ENCODE measurements at regions not wholly inside any gene's neighbourhood (a gene's known extent, or its start where the extent isn't known, plus 50 kb on each side); places are given as distances from the start of the nearest gene placed in this dataset.

- H3K79me1 ChIP-seq (ENCODE audit: low read depth, low read length): no peaks in the 10 kb centered on the region
- peaks cover 3 to 4% of the 10 kb centered on the region in 2 donors for H3K4me1 ChIP-seq (ENCODE audit: control insufficient read depth in 2 of 2, insufficient read depth in 1 of 2, low read depth in 1 of 2, low read length in 2 of 2)
- H4K8ac ChIP-seq (ENCODE audit: low read depth, low read length): no peak overlapping the region
- no peak overlapping the region for H3K4me3 ChIP-seq (ENCODE audit: low read length in 2 of 2)
- no peak overlapping the region for H2BK12ac ChIP-seq (ENCODE audit: low read length)
- H3K4me2 ChIP-seq (ENCODE audit: insufficient read depth, low read length, poor library complexity, severe bottlenecking): peak overlapping the region; percentile 3
- peak; percentile 57 for DNase-seq (ENCODE audit: low spot score)
- no peak overlapping the region for H2AK5ac ChIP-seq (ENCODE audit: low read depth, low read length)
- no peak overlapping the region for H4K91ac ChIP-seq (ENCODE audit: low read depth, low read length, poor library complexity)
- no peaks in the 10 kb centered on the region for H3K27me3 ChIP-seq (ENCODE audit: control insufficient read depth in 3 of 3, insufficient read depth in 3 of 3, low read depth in 1 of 3, low read length in 3 of 3)
- no peak overlapping the region for H2BK5ac ChIP-seq (ENCODE audit: low read length)
- no peak overlapping the region for H2BK120ac ChIP-seq (ENCODE audit: low read depth, low read length)
- no peaks in the 10 kb centered on the region for H3K36me3 ChIP-seq (replicated peaks in 1 of 2; ENCODE audit: control insufficient read depth in 2 of 2, insufficient read depth in 2 of 2, low read length in 2 of 2)
- H3K27ac ChIP-seq (replicated peaks; ENCODE audit: low read length): peak overlapping the region; percentile 39
- no CpG with 5 or more reads among the region's 3 CpGs for WGBS, 2 donors (ENCODE audit: extremely low coverage in 2 of 2, insufficient read length in 2 of 2, insufficient replicate concordance in 1 of 2)
- H3K9me3 ChIP-seq (replicated peaks in 1 of 2; ENCODE audit: control insufficient read depth in 2 of 2, insufficient read depth in 1 of 2, low read depth in 1 of 2, low read length in 2 of 2): peaks cover 0 to 1% of the 10 kb centered on the region in 2 donors
- no peak overlapping the region for H3K18ac ChIP-seq (ENCODE audit: low read length)
- H2BK15ac ChIP-seq (ENCODE audit: low read length): no peak overlapping the region
- no peak overlapping the region for H3K23ac ChIP-seq (ENCODE audit: low read depth, low read length, poor library complexity)
- H3K9ac ChIP-seq (ENCODE audit: low read depth, low read length, poor library complexity): no peak overlapping the region
- H3K14ac ChIP-seq (ENCODE audit: low read length): no peak overlapping the region
- no peak overlapping the region for H2AFZ ChIP-seq (ENCODE audit: low read length)
- H3K4ac ChIP-seq (ENCODE audit: low read length): no peak overlapping the region
These were observed 404.4 kb upstream of the ANO3 start for GRCh38 chr11:25927411-25927953.

GRCh38 chr11:25928076-25928475 lies 403.9 kb upstream of the ANO3 start:
- peaks cover 0 to 1% of the 10 kb centered on the region in 2 donors for H3K9me3 ChIP-seq (replicated peaks in 1 of 2; ENCODE audit: control insufficient read depth in 2 of 2, insufficient read depth in 1 of 2, low read depth in 1 of 2, low read length in 2 of 2)
- H3K4me2 ChIP-seq (ENCODE audit: insufficient read depth, low read length, poor library complexity, severe bottlenecking): no peak overlapping the region
- no peak overlapping the region for H2BK12ac ChIP-seq (ENCODE audit: low read length)
- H3K14ac ChIP-seq (ENCODE audit: low read length): no peak overlapping the region
- H3K79me1 ChIP-seq (ENCODE audit: low read depth, low read length): no peaks in the 10 kb centered on the region
- no peak overlapping the region for H2BK120ac ChIP-seq (ENCODE audit: low read depth, low read length)
- no peaks in the 10 kb centered on the region for H3K27me3 ChIP-seq (ENCODE audit: control insufficient read depth in 3 of 3, insufficient read depth in 3 of 3, low read depth in 1 of 3, low read length in 3 of 3)
- no peak for DNase-seq (ENCODE audit: low spot score)
- no CpG with 5 or more reads among the region's 2 CpGs for WGBS, 2 donors (ENCODE audit: extremely low coverage in 2 of 2, insufficient read length in 2 of 2, insufficient replicate concordance in 1 of 2)
- H2AFZ ChIP-seq (ENCODE audit: low read length): no peak overlapping the region
- no peak overlapping the region for H3K4me3 ChIP-seq (ENCODE audit: low read length in 2 of 2)
- H3K36me3 ChIP-seq (replicated peaks in 1 of 2; ENCODE audit: control insufficient read depth in 2 of 2, insufficient read depth in 2 of 2, low read length in 2 of 2): no peaks in the 10 kb centered on the region
- H4K91ac ChIP-seq (ENCODE audit: low read depth, low read length, poor library complexity): no peak overlapping the region
- H3K23ac ChIP-seq (ENCODE audit: low read depth, low read length, poor library complexity): no peak overlapping the region
- H3K27ac ChIP-seq (replicated peaks; ENCODE audit: low read length): no peak overlapping the region
- no peak overlapping the region for H3K4ac ChIP-seq (ENCODE audit: low read length)
- H2BK15ac ChIP-seq (ENCODE audit: low read length): no peak overlapping the region
- no peak overlapping the region for H2BK5ac ChIP-seq (ENCODE audit: low read length)
- no peak overlapping the region for H3K9ac ChIP-seq (ENCODE audit: low read depth, low read length, poor library complexity)
- no peak overlapping the region for H4K8ac ChIP-seq (ENCODE audit: low read depth, low read length)
- H3K4me1 ChIP-seq (ENCODE audit: control insufficient read depth in 2 of 2, insufficient read depth in 1 of 2, low read depth in 1 of 2, low read length in 2 of 2): peaks cover 3 to 4% of the 10 kb centered on the region in 2 donors
- H3K18ac ChIP-seq (ENCODE audit: low read length): no peak overlapping the region
- H2AK5ac ChIP-seq (ENCODE audit: low read depth, low read length): no peak overlapping the region

- Histone ChIP-seq H2AFZ (ENCODE audit: low read length) (no peak overlapping the region), H3K9me3 (replicated peaks in 1 of 2; ENCODE audit: control insufficient read depth in 2 of 2, insufficient read depth in 1 of 2, low read depth in 1 of 2, low read length in 2 of 2) (no peaks in the 10 kb centered on the region), H3K14ac (ENCODE audit: low read length) (no peak overlapping the region), H3K9ac (ENCODE audit: low read depth, low read length, poor library complexity) (no peak overlapping the region), H3K36me3 (replicated peaks in 1 of 2; ENCODE audit: control insufficient read depth in 2 of 2, insufficient read depth in 2 of 2, low read length in 2 of 2) (no peaks in the 10 kb centered on the region), H3K27me3 (ENCODE audit: control insufficient read depth in 3 of 3, insufficient read depth in 3 of 3, low read depth in 1 of 3, low read length in 3 of 3) (no peaks in the 10 kb centered on the region), H2BK15ac (ENCODE audit: low read length) (no peak overlapping the region), H2BK5ac (ENCODE audit: low read length) (no peak overlapping the region), H3K4me1 (ENCODE audit: control insufficient read depth in 2 of 2, insufficient read depth in 1 of 2, low read depth in 1 of 2, low read length in 2 of 2) (peaks cover 0 to 4% of the 10 kb centered on the region in 2 donors), H2BK120ac (ENCODE audit: low read depth, low read length) (no peak overlapping the region), H3K4me2 (ENCODE audit: insufficient read depth, low read length, poor library complexity, severe bottlenecking) (no peak overlapping the region), H4K91ac (ENCODE audit: low read depth, low read length, poor library complexity) (no peak overlapping the region), H3K18ac (ENCODE audit: low read length) (no peak overlapping the region), H2AK5ac (ENCODE audit: low read depth, low read length) (no peak overlapping the region), H4K8ac (ENCODE audit: low read depth, low read length) (no peak overlapping the region), H3K23ac (ENCODE audit: low read depth, low read length, poor library complexity) (no peak overlapping the region), H3K4me3 (ENCODE audit: low read length in 2 of 2) (no peak overlapping the region), H3K4ac (ENCODE audit: low read length) (no peak overlapping the region), H2BK12ac (ENCODE audit: low read length) (no peak overlapping the region), H3K79me1 (ENCODE audit: low read depth, low read length) (no peaks in the 10 kb centered on the region), H3K27ac (replicated peaks; ENCODE audit: low read length) (no peak overlapping the region)
- DNase-seq (ENCODE audit: low spot score): peak; percentile 23
- no CpG with 5 or more reads among the region's 1 CpG for WGBS, 2 donors (ENCODE audit: extremely low coverage in 2 of 2, insufficient read length in 2 of 2, insufficient replicate concordance in 1 of 2)
These were observed 393.0 kb upstream of the ANO3 start for GRCh38 chr11:25938952-25939351.

GRCh38 chr11:25939691-25940090 lies 392.2 kb upstream of the ANO3 start:
- Histone ChIP-seq H3K9me3 (replicated peaks in 1 of 2; ENCODE audit: control insufficient read depth in 2 of 2, insufficient read depth in 1 of 2, low read depth in 1 of 2, low read length in 2 of 2) (no peaks in the 10 kb centered on the region), H3K4me1 (ENCODE audit: control insufficient read depth in 2 of 2, insufficient read depth in 1 of 2, low read depth in 1 of 2, low read length in 2 of 2) (peaks cover 0 to 6% of the 10 kb centered on the region in 2 donors), H3K27ac (replicated peaks; ENCODE audit: low read length) (no peak overlapping the region), H2BK12ac (ENCODE audit: low read length) (peak overlapping the region; percentile 41), H2AK5ac (ENCODE audit: low read depth, low read length) (no peak overlapping the region), H3K9ac (ENCODE audit: low read depth, low read length, poor library complexity) (no peak overlapping the region), H3K14ac (ENCODE audit: low read length) (no peak overlapping the region), H2BK15ac (ENCODE audit: low read length) (no peak overlapping the region), H3K79me1 (ENCODE audit: low read depth, low read length) (no peaks in the 10 kb centered on the region), H4K91ac (ENCODE audit: low read depth, low read length, poor library complexity) (no peak overlapping the region), H3K18ac (ENCODE audit: low read length) (no peak overlapping the region), H3K23ac (ENCODE audit: low read depth, low read length, poor library complexity) (no peak overlapping the region), H3K36me3 (replicated peaks in 1 of 2; ENCODE audit: control insufficient read depth in 2 of 2, insufficient read depth in 2 of 2, low read length in 2 of 2) (no peaks in the 10 kb centered on the region), H2BK120ac (ENCODE audit: low read depth, low read length) (no peak overlapping the region), H3K4ac (ENCODE audit: low read length) (no peak overlapping the region), H3K4me2 (ENCODE audit: insufficient read depth, low read length, poor library complexity, severe bottlenecking) (no peak overlapping the region), H4K8ac (ENCODE audit: low read depth, low read length) (no peak overlapping the region), H3K4me3 (ENCODE audit: low read length in 2 of 2) (no peak overlapping the region), H2BK5ac (ENCODE audit: low read length) (no peak overlapping the region), H2AFZ (ENCODE audit: low read length) (no peak overlapping the region), H3K27me3 (ENCODE audit: control insufficient read depth in 3 of 3, insufficient read depth in 3 of 3, low read depth in 1 of 3, low read length in 3 of 3) (no peaks in the 10 kb centered on the region)
- WGBS, 2 donors (ENCODE audit: extremely low coverage in 2 of 2, insufficient read length in 2 of 2, insufficient replicate concordance in 1 of 2): no CpG with 5 or more reads among the region's 2 CpGs
- no peak for DNase-seq (ENCODE audit: low spot score)

Data from neuronal stem cell (in vitro differentiated cells).